C4-2B (cell line): ENCODE measurements at regions not wholly inside any gene's neighbourhood (a gene's known extent, or its start where the extent isn't known, plus 50 kb on each side); places are given as distances from the start of the nearest gene placed in this dataset.

ENCODE experiments used
- H3K27ac ChIP-seq: fragments of 450-650 bp; 2 replicates; pipeline ENCODE4 v1.5.1; 2017
- CTCF ChIP-seq: fragments of 450-650 bp; conservative IDR thresholded peaks from 2 replicates; pipeline ENCODE4 v1.5.1; 2017; ENCODE audit warnings: mild to moderate bottlenecking
- ZFX ChIP-seq: fragments of 450-650 bp; IDR thresholded peaks from 2 replicates; pipeline ENCODE4 v1.6.1; 2017

DNA sequence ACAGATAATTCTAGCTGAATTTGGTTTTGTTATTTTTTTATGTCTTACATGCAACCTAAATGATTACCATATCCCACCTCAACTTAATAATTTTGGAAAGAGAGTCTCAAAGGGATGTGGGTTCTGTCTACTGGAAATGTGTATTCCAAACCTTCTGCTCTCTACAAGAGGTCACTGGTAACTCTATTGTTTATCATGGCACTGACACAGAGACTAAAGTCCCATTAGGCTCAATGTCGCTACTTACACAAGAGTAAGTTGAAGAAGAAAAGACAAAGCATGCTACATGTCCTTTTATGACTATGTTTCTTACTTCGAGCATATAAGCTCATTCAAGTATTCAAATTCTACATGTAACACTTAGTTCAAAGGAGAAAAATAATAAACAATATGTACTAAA is 460.3 kb upstream of the EPHA6 start:
- H3K27ac ChIP-seq, result no peak overlapping the region
- TF ChIP-seq CTCF (no peak), ZFX (no peak)

- TF ChIP-seq ZFX (no peak), CTCF (no peak)
- H3K27ac ChIP-seq, result no peak overlapping the region
These were observed 459.7 kb upstream of the EPHA6 start for GRCh38 chr3:96354742-96355141.

DNA sequence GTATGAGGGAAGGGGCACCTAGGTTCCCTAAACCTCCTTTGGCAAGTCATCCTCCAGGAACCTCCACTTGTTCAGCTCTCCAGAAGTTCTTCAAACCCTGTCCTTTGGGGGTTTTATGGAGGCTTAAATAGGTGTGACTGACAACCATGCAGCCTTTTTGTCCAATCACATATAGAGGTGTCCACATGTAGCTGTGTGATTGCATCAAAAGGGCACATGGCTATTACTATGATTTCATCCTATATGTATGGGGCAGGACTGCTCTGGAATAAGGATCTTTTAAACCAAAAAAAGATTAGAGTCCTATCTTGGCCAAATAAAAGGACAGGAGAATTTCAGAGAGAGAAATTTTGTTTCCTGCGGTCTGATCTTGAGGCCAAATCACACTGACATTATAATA is 453.2 kb upstream of the EPHA6 start:
- no peak overlapping the region for H3K27ac ChIP-seq
- TF ChIP-seq CTCF (no peak), ZFX (no peak)

GRCh38 chr3:96370637-96371036 is 443.8 kb upstream of the EPHA6 start:
- TF ChIP-seq ZFX (no peak), CTCF (no peak)

DNA sequence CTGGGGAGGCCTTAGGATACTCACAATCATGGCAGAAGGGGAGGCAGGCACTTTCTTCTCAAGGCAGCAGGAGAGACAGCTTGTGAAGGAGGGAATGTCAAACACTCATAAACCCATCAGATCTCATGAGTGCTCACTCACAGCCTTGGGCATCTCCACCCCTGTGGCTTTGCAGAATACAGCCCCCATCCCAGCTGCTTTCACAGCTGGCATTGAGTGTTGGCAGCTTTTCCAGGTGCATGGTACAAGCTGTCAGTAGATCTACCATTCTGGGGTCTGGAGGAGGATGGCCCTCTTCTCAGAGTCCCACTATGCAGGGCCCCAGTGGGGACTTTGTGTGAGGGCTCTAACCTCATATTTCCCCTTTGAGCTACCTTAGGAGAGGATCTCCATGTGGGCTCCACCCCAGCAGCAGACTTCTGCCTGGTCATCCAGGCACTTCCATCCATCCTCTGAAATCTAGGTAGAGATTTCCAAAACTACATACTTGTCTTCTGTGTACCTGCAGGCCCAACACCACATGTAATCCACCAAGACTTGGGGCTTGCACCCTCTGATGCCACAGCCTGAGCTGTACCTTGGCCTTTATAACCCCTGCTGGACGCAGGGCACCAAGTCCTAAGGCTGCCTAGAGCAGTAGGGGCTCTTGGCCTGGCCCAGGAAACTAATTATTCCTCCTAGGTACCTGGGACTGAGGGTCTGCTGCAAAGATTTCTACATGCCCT is 404.2 kb upstream of the EPHA6 start:
- TF ChIP-seq ZFX (no peak), CTCF (no peak)

More at GRCh38 chr3:96370637-96371036, 443.8 kb upstream of the EPHA6 start:
- no peak overlapping the region for H3K27ac ChIP-seq

GRCh38 chr3:96416549-96417255 is 397.7 kb upstream of the EPHA6 start:
- no peak overlapping the region for H3K27ac ChIP-seq
- TF ChIP-seq CTCF (no peak), ZFX (no peak)

More for the DNA sequence above, 404.2 kb upstream of the EPHA6 start:
- H3K27ac ChIP-seq, result no peak overlapping the region

GRCh38 chr3:96428097-96428496 is 386.3 kb upstream of the EPHA6 start:
- no peak for TF ChIP-seq CTCF
- TF ChIP-seq ZFX, result no peak
- H3K27ac ChIP-seq, result no peak overlapping the region
